ENCODE measurements at regions not wholly inside any gene's neighbourhood (a gene's known extent, or its start where the extent isn't known, plus 50 kb on each side); places are given as distances from the start of the nearest gene placed in this dataset.
"Not testable (repeated sequence)": the region's sequence is repeated elsewhere in the genome, so short reads cannot be mapped to it uniquely, and the experiment has no call there.

GRCh38 chr7:76806010-76806409 is 178.9 kb upstream of the POMZP3 start:
- not testable (repeated sequence) for H3K4me3 ChIP-seq (replicated peaks; ENCODE audit: low read depth, low read length)
- TF ChIP-seq CTCF (IDR thresholded peaks at IDR 0.05; ENCODE audit: low read depth, low read length, missing control alignments): peak; percentile 4

GRCh38 chr7:76805262-76805661 is 178.2 kb upstream of the POMZP3 start:
- not testable (repeated sequence) for H3K4me3 ChIP-seq (replicated peaks; ENCODE audit: low read depth, low read length); DNase-seq (ENCODE audit: extremely low read depth, low read depth)

More at GRCh38 chr7:76806010-76806409, 178.9 kb upstream of the POMZP3 start:
- not testable (repeated sequence) for DNase-seq (ENCODE audit: extremely low read depth, low read depth)

- DNase-seq (ENCODE audit: extremely low read depth, low read depth); H3K4me3 ChIP-seq (replicated peaks; ENCODE audit: low read depth, low read length): not testable (repeated sequence)
Observed at GRCh38 chr7:76797639-76798038, 170.6 kb upstream of the POMZP3 start.

GRCh38 chr7:76780693-76781092 is 153.6 kb upstream of the POMZP3 start:
- not testable (repeated sequence) for H3K4me3 ChIP-seq (replicated peaks; ENCODE audit: low read depth, low read length); DNase-seq (ENCODE audit: extremely low read depth, low read depth)

GRCh38 chr7:76774279-76774678 is 147.2 kb upstream of the POMZP3 start:
- H3K4me3 ChIP-seq (replicated peaks; ENCODE audit: low read depth, low read length); DNase-seq (ENCODE audit: extremely low read depth, low read depth): not testable (repeated sequence)

GRCh38 chr7:76771980-76772379 is 144.9 kb upstream of the POMZP3 start:
- DNase-seq (ENCODE audit: extremely low read depth, low read depth): not testable (repeated sequence)

GRCh38 chr7:76763977-76764376 is 136.9 kb upstream of the POMZP3 start:
- H3K4me3 ChIP-seq (replicated peaks; ENCODE audit: low read depth, low read length); DNase-seq (ENCODE audit: extremely low read depth, low read depth): not testable (repeated sequence)

More at GRCh38 chr7:76771980-76772379, 144.9 kb upstream of the POMZP3 start:
- H3K4me3 ChIP-seq (replicated peaks; ENCODE audit: low read depth, low read length): not testable (repeated sequence)

GRCh38 chr7:76760546-76761220 is 133.6 kb upstream of the POMZP3 start:
- H3K4me3 ChIP-seq (replicated peaks; ENCODE audit: low read depth, low read length); DNase-seq (ENCODE audit: extremely low read depth, low read depth): not testable (repeated sequence)

GRCh38 chr7:76739538-76739937 is 112.5 kb upstream of the POMZP3 start:
- DNase-seq (ENCODE audit: extremely low read depth, low read depth); H3K4me3 ChIP-seq (replicated peaks; ENCODE audit: low read depth, low read length): not testable (repeated sequence)

GRCh38 chr7:76736724-76737123 is 109.6 kb upstream of the POMZP3 start:
- not testable (repeated sequence) for DNase-seq (ENCODE audit: extremely low read depth, low read depth); H3K4me3 ChIP-seq (replicated peaks; ENCODE audit: low read depth, low read length)

- DNase-seq (ENCODE audit: extremely low read depth, low read depth); H3K4me3 ChIP-seq (replicated peaks; ENCODE audit: low read depth, low read length): not testable (repeated sequence)
Observed at GRCh38 chr7:76736091-76736490, 109.0 kb upstream of the POMZP3 start.

GRCh38 chr7:76735668-76736067 is 108.6 kb upstream of the POMZP3 start:
- not testable (repeated sequence) for DNase-seq (ENCODE audit: extremely low read depth, low read depth); H3K4me3 ChIP-seq (replicated peaks; ENCODE audit: low read depth, low read length)

- not testable (repeated sequence) for H3K4me3 ChIP-seq (replicated peaks; ENCODE audit: low read depth, low read length); DNase-seq (ENCODE audit: extremely low read depth, low read depth)
Observed at GRCh38 chr7:76728571-76728974, 101.5 kb upstream of the POMZP3 start.

- not testable (repeated sequence) for DNase-seq (ENCODE audit: extremely low read depth, low read depth); H3K4me3 ChIP-seq (replicated peaks; ENCODE audit: low read depth, low read length)
Observed at GRCh38 chr7:76723928-76724327, 96.8 kb upstream of the POMZP3 start.

- DNase-seq (ENCODE audit: extremely low read depth, low read depth); H3K4me3 ChIP-seq (replicated peaks; ENCODE audit: low read depth, low read length): not testable (repeated sequence)
Observed at GRCh38 chr7:76716551-76716950, 89.5 kb upstream of the POMZP3 start.

GRCh38 chr7:76712926-76713325 is 85.8 kb upstream of the POMZP3 start:
- not testable (repeated sequence) for DNase-seq (ENCODE audit: extremely low read depth, low read depth); H3K4me3 ChIP-seq (replicated peaks; ENCODE audit: low read depth, low read length)

GRCh38 chr7:76711648-76712047 is 84.6 kb upstream of the POMZP3 start:
- not testable (repeated sequence) for H3K4me3 ChIP-seq (replicated peaks; ENCODE audit: low read depth, low read length); DNase-seq (ENCODE audit: extremely low read depth, low read depth)

GRCh38 chr7:76709703-76710102 is 82.6 kb upstream of the POMZP3 start:
- DNase-seq (ENCODE audit: extremely low read depth, low read depth): not testable (repeated sequence)

More at GRCh38 chr7:76709703-76710102, 82.6 kb upstream of the POMZP3 start:
- not testable (repeated sequence) for H3K4me3 ChIP-seq (replicated peaks; ENCODE audit: low read depth, low read length)

Data from HFF-Myc (cell line).